Panc1 (cell line): ENCODE measurements at regions not wholly inside any gene's neighbourhood (a gene's known extent, or its start where the extent isn't known, plus 50 kb on each side); places are given as distances from the start of the nearest gene placed in this dataset.

Source experiments
- TCF7L2 ChIP-seq: IDR thresholded peaks from 2 replicates; pipeline ENCODE4 v1.6.1; 2011; ENCODE audit warnings: mild to moderate bottlenecking, low read depth, low read length, inconsistent platforms
- TF ChIP-seq, protein P1 (sequence below): fragments of 450-650 bp; IDR thresholded peaks from 2 replicates; pipeline ENCODE4 v1.5.1; 2017; ENCODE audit warnings: mild to moderate bottlenecking
- TF ChIP-seq, protein P2 (sequence below), 2 experiments: IDR thresholded peaks; 2 replicates each; pipeline ENCODE4 v1.6.1; 2011 to 2012; ENCODE audit warnings: low read depth in 2 of 2, control low read depth in 1 of 2, low read length in 1 of 2, mild to moderate bottlenecking in 1 of 2, moderate library complexity in 1 of 2; ENCODE audit not compliant: insufficient read depth in 1 of 2

DNA sequence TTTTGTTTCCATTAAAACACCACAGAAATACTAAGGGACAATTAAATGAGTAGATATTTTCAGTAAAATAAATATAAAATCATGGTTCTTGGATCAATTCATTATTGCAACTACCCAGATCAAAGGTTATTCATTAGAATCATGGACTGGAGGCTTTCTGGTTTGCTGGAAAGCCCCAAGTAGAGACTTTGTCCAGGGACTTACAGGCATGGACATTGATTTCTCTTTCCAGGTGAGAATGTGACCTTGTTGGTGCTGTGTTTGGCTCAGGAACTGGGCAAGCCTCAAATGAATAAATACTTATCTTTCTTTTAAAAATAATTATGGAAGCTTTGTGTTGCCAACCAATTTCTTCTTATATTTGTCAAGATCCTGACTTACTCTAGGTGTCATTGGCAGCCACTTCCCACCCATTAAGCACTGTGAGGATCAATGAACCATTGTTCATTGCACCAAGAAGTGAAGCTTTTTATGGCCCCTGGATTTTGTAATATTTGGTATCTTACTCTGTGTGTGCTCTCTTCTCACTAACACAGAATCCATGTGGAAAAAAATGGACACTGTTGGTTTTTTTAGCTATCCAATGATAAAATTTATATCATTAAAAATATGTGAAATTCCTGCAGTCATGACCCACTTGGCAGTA is 205.8 kb upstream of the NRXN1 start:
- TF ChIP-seq, protein P1, sequence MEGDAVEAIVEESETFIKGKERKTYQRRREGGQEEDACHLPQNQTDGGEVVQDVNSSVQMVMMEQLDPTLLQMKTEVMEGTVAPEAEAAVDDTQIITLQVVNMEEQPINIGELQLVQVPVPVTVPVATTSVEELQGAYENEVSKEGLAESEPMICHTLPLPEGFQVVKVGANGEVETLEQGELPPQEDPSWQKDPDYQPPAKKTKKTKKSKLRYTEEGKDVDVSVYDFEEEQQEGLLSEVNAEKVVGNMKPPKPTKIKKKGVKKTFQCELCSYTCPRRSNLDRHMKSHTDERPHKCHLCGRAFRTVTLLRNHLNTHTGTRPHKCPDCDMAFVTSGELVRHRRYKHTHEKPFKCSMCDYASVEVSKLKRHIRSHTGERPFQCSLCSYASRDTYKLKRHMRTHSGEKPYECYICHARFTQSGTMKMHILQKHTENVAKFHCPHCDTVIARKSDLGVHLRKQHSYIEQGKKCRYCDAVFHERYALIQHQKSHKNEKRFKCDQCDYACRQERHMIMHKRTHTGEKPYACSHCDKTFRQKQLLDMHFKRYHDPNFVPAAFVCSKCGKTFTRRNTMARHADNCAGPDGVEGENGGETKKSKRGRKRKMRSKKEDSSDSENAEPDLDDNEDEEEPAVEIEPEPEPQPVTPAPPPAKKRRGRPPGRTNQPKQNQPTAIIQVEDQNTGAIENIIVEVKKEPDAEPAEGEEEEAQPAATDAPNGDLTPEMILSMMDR = no peak
- no peak for TF ChIP-seq TCF7L2
- TF ChIP-seq, protein P2, sequence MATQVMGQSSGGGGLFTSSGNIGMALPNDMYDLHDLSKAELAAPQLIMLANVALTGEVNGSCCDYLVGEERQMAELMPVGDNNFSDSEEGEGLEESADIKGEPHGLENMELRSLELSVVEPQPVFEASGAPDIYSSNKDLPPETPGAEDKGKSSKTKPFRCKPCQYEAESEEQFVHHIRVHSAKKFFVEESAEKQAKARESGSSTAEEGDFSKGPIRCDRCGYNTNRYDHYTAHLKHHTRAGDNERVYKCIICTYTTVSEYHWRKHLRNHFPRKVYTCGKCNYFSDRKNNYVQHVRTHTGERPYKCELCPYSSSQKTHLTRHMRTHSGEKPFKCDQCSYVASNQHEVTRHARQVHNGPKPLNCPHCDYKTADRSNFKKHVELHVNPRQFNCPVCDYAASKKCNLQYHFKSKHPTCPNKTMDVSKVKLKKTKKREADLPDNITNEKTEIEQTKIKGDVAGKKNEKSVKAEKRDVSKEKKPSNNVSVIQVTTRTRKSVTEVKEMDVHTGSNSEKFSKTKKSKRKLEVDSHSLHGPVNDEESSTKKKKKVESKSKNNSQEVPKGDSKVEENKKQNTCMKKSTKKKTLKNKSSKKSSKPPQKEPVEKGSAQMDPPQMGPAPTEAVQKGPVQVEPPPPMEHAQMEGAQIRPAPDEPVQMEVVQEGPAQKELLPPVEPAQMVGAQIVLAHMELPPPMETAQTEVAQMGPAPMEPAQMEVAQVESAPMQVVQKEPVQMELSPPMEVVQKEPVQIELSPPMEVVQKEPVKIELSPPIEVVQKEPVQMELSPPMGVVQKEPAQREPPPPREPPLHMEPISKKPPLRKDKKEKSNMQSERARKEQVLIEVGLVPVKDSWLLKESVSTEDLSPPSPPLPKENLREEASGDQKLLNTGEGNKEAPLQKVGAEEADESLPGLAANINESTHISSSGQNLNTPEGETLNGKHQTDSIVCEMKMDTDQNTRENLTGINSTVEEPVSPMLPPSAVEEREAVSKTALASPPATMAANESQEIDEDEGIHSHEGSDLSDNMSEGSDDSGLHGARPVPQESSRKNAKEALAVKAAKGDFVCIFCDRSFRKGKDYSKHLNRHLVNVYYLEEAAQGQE (IDR thresholded peaks at IDR 0.05; ENCODE audit: insufficient read depth in 1 of 2, low read depth in 2 of 2, low read length in 1 of 2) = no peak
